ENCODE measurements at regions not wholly inside any gene's neighbourhood (a gene's known extent, or its start where the extent isn't known, plus 50 kb on each side); places are given as distances from the start of the nearest gene placed in this dataset.

DNA sequence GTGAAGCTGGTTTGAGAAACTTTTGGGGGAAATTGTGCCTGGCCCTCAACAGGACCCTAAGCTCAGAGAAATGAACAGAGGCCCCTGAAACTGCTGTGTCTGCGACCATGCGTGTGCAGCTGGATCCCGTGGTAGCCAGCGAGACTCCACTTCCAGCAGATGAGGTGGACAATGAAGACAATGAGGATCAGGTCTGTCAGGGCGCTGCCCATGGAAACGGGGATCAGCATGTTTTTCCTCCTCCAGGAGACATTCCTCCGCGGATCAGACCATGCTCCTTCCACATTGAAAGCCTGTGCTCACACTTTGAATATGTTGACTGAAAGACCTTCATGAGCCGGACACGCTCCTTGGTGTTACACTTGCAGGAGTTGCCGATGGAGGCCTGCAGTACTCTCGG lies 1439.8 kb upstream of the ALCAM start:
- DNase-seq (ENCODE audit: low read depth) = no peak
- TF ChIP-seq, protein P1, sequence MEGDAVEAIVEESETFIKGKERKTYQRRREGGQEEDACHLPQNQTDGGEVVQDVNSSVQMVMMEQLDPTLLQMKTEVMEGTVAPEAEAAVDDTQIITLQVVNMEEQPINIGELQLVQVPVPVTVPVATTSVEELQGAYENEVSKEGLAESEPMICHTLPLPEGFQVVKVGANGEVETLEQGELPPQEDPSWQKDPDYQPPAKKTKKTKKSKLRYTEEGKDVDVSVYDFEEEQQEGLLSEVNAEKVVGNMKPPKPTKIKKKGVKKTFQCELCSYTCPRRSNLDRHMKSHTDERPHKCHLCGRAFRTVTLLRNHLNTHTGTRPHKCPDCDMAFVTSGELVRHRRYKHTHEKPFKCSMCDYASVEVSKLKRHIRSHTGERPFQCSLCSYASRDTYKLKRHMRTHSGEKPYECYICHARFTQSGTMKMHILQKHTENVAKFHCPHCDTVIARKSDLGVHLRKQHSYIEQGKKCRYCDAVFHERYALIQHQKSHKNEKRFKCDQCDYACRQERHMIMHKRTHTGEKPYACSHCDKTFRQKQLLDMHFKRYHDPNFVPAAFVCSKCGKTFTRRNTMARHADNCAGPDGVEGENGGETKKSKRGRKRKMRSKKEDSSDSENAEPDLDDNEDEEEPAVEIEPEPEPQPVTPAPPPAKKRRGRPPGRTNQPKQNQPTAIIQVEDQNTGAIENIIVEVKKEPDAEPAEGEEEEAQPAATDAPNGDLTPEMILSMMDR (conservative IDR thresholded peaks at IDR 0.05; ENCODE audit: low read depth, low read length) = no peak
- no peak overlapping the region for H3K4me3 ChIP-seq (ENCODE audit: low read depth, low read length)

- TF ChIP-seq, protein P1 (conservative IDR thresholded peaks at IDR 0.05; ENCODE audit: low read depth, low read length) = no peak
- H3K4me3 ChIP-seq (ENCODE audit: low read depth, low read length) = no peak overlapping the region
- no peak for DNase-seq (ENCODE audit: low read depth)
Observed at GRCh38 chr3:103927896-103928295, 1438.8 kb upstream of the ALCAM start.

DNA sequence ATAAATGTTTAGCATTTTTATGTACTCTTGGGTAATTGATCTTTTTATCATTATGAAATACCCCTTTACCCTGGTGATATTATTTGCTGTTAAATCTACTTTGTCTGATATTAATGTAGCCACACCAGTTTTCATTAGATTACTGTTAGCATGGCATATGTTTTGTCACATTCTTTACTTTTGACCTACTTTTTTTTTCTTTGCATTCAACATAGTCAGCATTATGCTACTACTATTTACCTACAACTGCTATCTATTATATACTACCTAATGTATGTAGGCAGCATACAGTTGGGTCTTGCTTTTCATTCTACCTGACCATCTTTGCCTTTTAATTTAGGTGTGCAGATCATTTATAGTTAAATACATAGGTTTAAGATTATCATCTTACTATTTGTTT lies 1429.6 kb upstream of the ALCAM start:
- TF ChIP-seq, protein P1 (conservative IDR thresholded peaks at IDR 0.05; ENCODE audit: low read depth, low read length) = no peak
- no peak overlapping the region for H3K4me3 ChIP-seq (ENCODE audit: low read depth, low read length)
- no peak for DNase-seq (ENCODE audit: low read depth)

DNA sequence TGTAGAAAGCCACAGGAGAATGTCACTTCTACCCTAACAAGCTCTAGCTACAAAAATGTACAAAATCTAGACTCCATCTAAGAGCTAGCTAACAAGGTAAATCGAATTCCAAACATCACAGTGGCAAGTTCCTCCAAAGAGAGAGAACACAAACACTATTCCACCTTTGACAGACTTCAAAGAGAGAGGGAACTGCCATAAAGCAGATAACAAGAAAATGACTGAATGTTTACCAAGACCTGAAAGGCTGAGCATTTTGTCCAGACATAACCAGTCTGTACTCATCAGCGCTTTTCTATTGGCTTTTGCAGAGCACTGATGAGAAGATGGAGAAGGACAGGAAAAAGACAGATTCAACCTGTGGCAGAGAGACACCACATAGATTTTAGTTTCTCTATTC lies 1419.6 kb upstream of the ALCAM start:
- TF ChIP-seq, protein P1 (conservative IDR thresholded peaks at IDR 0.05; ENCODE audit: low read depth, low read length) = no peak
- DNase-seq (ENCODE audit: low read depth) = no peak
- no peak overlapping the region for H3K4me3 ChIP-seq (ENCODE audit: low read depth, low read length)

DNA sequence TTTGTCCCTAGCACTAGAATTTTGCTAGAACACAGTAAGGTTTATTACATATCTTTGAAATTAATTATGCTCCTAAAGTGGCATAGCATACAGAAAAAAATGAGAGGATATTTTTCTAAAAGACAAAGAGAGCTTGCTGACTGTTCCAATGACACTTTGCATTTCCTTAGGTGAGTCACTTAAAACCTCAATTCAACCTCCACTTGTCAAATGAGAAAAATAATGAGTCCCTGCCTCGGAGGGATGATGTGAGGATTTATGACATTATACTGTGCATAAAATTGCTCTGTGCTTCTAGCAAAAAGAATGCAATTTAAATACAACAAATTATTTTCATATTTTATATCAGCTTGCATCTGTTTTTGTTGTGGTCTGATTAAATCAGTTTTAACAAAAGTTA lies 1417.0 kb upstream of the ALCAM start:
- TF ChIP-seq, protein P1 (conservative IDR thresholded peaks at IDR 0.05; ENCODE audit: low read depth, low read length) = no peak
- DNase-seq (ENCODE audit: low read depth) = no peak
- H3K4me3 ChIP-seq (ENCODE audit: low read depth, low read length) = no peak overlapping the region

DNA sequence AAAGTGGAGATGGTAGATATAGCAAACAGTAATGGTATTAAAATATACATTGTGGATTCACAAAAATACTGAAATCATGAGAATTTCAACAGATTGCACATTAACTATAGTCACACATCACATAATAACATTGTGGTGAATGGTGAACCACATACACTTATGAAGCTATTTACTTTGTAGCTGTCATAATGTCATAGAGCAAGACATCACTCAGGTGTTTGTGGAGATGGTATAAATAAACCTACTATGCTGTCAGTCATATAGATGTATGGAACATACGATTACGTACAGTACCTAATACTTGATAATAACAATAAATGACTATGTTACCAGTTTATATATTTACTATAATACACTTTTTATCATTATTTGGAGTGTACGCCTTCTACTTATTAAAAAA lies 1416.0 kb upstream of the ALCAM start:
- H3K4me3 ChIP-seq (ENCODE audit: low read depth, low read length) = no peak overlapping the region
- TF ChIP-seq, protein P1 (conservative IDR thresholded peaks at IDR 0.05; ENCODE audit: low read depth, low read length) = no peak
- DNase-seq (ENCODE audit: low read depth) = no peak

- DNase-seq (ENCODE audit: low read depth) = peak; percentile 2
- no peak overlapping the region for H3K4me3 ChIP-seq (ENCODE audit: low read depth, low read length)
- TF ChIP-seq, protein P1 (conservative IDR thresholded peaks at IDR 0.05; ENCODE audit: low read depth, low read length) = no peak
Observed at GRCh38 chr3:103953796-103954195, 1412.9 kb upstream of the ALCAM start.
